Lower leg skin (tissue), 4 donors: ENCODE measurements at regions not wholly inside any gene's neighbourhood (a gene's known extent, or its start where the extent isn't known, plus 50 kb on each side); places are given as distances from the start of the nearest gene placed in this dataset.

ENCODE experiments used
- DNase-seq, 2 donors: peaks; one replicate each; pipeline ENCODE4 v3.0.0-alpha.2; 2019; ENCODE audit warnings: low spot score in 2 of 2
- H3K4me3 ChIP-seq: fragments of 200-600 bp; sonication (generic); 2 replicates; pipeline ENCODE4 v1.5.1; 2017; ENCODE audit warnings: mild to moderate bottlenecking, low read depth; ENCODE audit not compliant: poor library complexity, severe bottlenecking
- POLR2A ChIP-seq, 2 donors: fragments of 450-650 bp; IDR thresholded peaks; one replicate each; pipeline ENCODE4 v1.6.1; 2016 to 2017; ENCODE audit warnings: antibody characterized with exemption in 2 of 2, mild to moderate bottlenecking in 1 of 2, moderate library complexity in 1 of 2
- WGBS, 2 donors: methylation state at CpG; one replicate each; pipeline ENCODE4 v1.1.5; 2018; 5-methylcytosine and 5-hydroxymethylcytosine counted together
- intact Hi-C: fragments of 100-400 bp; cut with DNase I; formaldehyde crosslinking; loops from one replicate; pipeline ENCODE4 v1.15.0; 2023; ENCODE audit warnings: low total_unique reads
- TF ChIP-seq, protein P1 (sequence below), 3 donors: fragments of 450-650 bp; IDR thresholded peaks; one replicate each; pipeline ENCODE4 v1.5.1; 2016; ENCODE audit warnings: antibody characterized with exemption in 3 of 3, mild to moderate bottlenecking in 3 of 3, moderate library complexity in 2 of 3

GRCh38 chr10:124293616-124294449, 124.9 kb downstream of the OAT start:
- no peak overlapping the region for H3K4me3 ChIP-seq
- DNase-seq, result peak in 1 of 2 donors; percentile 78
- WGBS, 2 donors, result 76 to 83% methylated on average over 22 of the region's 22 CpGs
- TF ChIP-seq POLR2A (IDR thresholded peaks at IDR 0.05), result no peak
- TF ChIP-seq, protein P1, sequence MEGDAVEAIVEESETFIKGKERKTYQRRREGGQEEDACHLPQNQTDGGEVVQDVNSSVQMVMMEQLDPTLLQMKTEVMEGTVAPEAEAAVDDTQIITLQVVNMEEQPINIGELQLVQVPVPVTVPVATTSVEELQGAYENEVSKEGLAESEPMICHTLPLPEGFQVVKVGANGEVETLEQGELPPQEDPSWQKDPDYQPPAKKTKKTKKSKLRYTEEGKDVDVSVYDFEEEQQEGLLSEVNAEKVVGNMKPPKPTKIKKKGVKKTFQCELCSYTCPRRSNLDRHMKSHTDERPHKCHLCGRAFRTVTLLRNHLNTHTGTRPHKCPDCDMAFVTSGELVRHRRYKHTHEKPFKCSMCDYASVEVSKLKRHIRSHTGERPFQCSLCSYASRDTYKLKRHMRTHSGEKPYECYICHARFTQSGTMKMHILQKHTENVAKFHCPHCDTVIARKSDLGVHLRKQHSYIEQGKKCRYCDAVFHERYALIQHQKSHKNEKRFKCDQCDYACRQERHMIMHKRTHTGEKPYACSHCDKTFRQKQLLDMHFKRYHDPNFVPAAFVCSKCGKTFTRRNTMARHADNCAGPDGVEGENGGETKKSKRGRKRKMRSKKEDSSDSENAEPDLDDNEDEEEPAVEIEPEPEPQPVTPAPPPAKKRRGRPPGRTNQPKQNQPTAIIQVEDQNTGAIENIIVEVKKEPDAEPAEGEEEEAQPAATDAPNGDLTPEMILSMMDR (IDR thresholded peaks at IDR 0.05), result no peak
- intact Hi-C loops, result no loop called here

- intact Hi-C loops, result no loop called here
- WGBS, 2 donors, result 84 to 85% methylated on average over 17 of the region's 17 CpGs
- H3K4me3 ChIP-seq, result no peak overlapping the region
- TF ChIP-seq, protein P1 (IDR thresholded peaks at IDR 0.05), result no peak
- no peak for TF ChIP-seq POLR2A (IDR thresholded peaks at IDR 0.05)
- DNase-seq, result peak in 1 of 2 donors; percentile 78
Observed at GRCh38 chr10:124292911-124293615, 125.7 kb downstream of the OAT start.

GRCh38 chr10:124291001-124291701, 127.6 kb downstream of the OAT start:
- DNase-seq, result peak; percentile 27 to 90
- intact Hi-C loops, result no loop called here
- no peak for TF ChIP-seq POLR2A (IDR thresholded peaks at IDR 0.05)
- TF ChIP-seq, protein P1 (IDR thresholded peaks at IDR 0.05), result no peak
- 71 to 84% methylated on average over 14 of the region's 14 CpGs for WGBS, 2 donors
- H3K4me3 ChIP-seq, result no peak overlapping the region

GRCh38 chr10:124289851-124290795, 128.6 kb downstream of the OAT start:
- TF ChIP-seq, protein P1 (IDR thresholded peaks at IDR 0.05), result no peak
- TF ChIP-seq POLR2A (IDR thresholded peaks at IDR 0.05), result no peak
- 66 to 70% methylated on average over 18 of the region's 18 CpGs for WGBS, 2 donors
- H3K4me3 ChIP-seq, result no peak overlapping the region
- intact Hi-C loops, result no loop called here
- peak in 1 of 2 donors; percentile 87 for DNase-seq
